ENCODE measurements at regions not wholly inside any gene's neighbourhood (a gene's known extent, or its start where the extent isn't known, plus 50 kb on each side); places are given as distances from the start of the nearest gene placed in this dataset.

DNA sequence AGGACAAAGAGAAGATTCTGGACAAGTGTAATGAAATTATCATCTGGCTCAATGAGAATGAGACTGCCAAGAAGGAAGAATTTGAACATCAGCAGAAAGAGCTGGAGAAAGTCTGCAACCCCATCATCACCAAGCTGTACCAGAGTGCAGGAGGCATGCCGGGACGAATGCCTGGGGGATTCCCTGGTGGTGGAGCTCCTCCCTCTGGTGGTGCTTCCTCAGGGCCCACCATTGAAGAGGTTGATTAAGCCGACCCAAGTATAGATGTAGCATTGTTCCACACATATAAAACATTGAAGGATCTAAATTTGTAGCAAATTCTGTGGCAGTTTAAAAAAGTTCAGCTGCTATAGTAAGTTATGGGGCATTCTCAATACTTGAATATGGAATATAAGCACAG lies 174.3 kb upstream of the CCND2 start:
- Histone ChIP-seq H3K9me3 (replicated peaks) (no peaks in the 10 kb centered on the region), H3K36me3 (no peaks in the 10 kb centered on the region), H3K27ac (replicated peaks) (no peak overlapping the region), H3K4me1 (no peaks in the 10 kb centered on the region), H3K4me3 (no peak overlapping the region), H3K27me3 (ENCODE audit: low read depth) (no peaks in the 10 kb centered on the region)
- intact Hi-C loops (cut with micrococcal nuclease) = no loop called here
- TF ChIP-seq, protein P1, sequence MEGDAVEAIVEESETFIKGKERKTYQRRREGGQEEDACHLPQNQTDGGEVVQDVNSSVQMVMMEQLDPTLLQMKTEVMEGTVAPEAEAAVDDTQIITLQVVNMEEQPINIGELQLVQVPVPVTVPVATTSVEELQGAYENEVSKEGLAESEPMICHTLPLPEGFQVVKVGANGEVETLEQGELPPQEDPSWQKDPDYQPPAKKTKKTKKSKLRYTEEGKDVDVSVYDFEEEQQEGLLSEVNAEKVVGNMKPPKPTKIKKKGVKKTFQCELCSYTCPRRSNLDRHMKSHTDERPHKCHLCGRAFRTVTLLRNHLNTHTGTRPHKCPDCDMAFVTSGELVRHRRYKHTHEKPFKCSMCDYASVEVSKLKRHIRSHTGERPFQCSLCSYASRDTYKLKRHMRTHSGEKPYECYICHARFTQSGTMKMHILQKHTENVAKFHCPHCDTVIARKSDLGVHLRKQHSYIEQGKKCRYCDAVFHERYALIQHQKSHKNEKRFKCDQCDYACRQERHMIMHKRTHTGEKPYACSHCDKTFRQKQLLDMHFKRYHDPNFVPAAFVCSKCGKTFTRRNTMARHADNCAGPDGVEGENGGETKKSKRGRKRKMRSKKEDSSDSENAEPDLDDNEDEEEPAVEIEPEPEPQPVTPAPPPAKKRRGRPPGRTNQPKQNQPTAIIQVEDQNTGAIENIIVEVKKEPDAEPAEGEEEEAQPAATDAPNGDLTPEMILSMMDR (IDR thresholded peaks at IDR 0.05; ENCODE audit: borderline replicate concordance) = no peak
- no peak for DNase-seq

DNA sequence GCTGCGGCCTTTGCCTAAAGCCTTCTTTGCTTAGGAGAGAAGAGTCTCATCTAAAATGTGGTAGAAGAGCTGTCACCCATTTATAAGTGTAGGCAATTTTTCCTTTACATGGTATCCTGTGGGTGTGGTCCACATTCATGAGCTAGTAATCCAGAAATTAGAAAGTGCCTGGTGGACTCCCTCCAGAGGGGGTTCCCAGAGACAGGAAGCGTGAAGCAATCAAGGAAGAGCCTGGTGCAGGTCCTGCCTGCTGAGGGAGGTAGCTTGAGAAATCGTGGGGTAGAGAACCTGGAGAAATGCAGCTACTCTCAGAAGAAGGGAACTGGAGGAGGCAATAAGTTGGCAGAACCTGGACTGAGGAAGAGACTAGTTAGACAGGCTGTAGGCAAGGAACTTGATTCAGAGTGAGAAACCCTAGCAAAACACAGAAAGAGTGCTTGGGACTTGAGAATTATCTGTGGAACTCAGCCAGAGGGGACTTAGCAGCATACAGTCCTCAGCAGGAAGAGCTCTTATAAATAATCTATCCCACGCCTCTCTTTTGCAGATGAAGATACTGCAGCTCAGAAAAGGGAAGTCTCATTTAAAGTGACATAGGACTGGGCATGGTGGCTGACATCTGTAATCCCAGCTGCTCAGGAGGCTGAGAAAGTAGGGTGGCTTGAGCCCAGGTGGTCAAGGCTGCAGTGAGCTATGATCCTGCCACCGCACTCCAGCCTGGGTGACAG lies 182.4 kb upstream of the CCND2 start:
- DNase-seq = no peak
- intact Hi-C loops (cut with micrococcal nuclease) = no loop called here
- Histone ChIP-seq H3K4me3 (no peak overlapping the region), H3K4me1 (no peaks in the 10 kb centered on the region), H3K36me3 (no peaks in the 10 kb centered on the region), H3K9me3 (replicated peaks) (peaks cover 5% of the 10 kb centered on the region), H3K27me3 (ENCODE audit: low read depth) (peaks cover 27% of the 10 kb centered on the region), H3K27ac (replicated peaks) (no peak overlapping the region)
- TF ChIP-seq, protein P1 (IDR thresholded peaks at IDR 0.05; ENCODE audit: borderline replicate concordance) = no peak

DNA sequence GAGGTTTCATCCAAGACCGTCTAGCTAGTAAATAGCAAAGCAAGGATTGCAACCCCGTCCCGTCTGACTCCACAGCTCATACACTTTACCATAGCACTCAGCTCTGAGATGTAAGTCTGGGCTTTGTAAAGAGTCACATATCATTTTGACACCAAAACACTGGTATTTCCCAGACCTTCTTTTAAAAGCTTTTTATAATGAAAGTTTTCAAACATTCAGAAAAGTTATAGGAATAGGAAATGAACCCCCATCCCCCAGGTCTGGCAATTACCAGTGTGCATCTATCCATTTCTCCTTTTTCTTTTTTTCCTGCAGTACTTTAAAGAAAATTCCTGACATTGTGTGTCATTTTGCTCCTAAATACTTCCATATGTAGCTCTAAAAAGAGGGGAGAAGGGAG lies 183.6 kb upstream of the CCND2 start:
- TF ChIP-seq, protein P1 (IDR thresholded peaks at IDR 0.05; ENCODE audit: borderline replicate concordance) = no peak
- intact Hi-C loops (cut with micrococcal nuclease) = no loop called here
- Histone ChIP-seq H3K36me3 (no peaks in the 10 kb centered on the region), H3K4me1 (no peaks in the 10 kb centered on the region), H3K4me3 (no peak overlapping the region), H3K27me3 (ENCODE audit: low read depth) (peaks cover 27% of the 10 kb centered on the region), H3K27ac (replicated peaks) (no peak overlapping the region), H3K9me3 (replicated peaks) (peaks cover 5% of the 10 kb centered on the region)
- DNase-seq = no peak

DNA sequence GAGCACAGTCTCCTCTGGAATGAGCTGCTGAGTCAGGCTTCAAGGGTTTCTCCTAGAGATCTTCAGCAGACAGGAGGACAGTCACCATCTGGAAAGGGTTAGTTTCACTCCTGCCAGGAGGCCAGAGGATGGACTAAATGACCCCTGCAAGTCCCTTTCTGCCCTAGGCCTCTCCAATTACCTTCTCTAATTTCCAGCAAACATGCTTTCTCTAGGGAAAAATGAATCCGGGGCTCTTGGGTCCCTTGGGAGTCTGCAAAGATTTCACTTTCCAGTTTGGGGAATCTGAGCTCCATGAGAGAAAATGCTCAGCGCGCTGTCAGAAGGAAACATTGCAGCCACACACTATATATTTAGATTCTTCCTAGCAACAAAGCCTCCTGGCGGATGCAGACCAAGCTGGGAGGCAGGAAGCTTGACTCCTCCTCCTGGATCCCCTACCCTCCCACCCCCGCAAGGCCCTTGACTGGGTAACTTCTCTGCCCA lies 184.4 kb upstream of the CCND2 start:
- H3K27me3 ChIP-seq (ENCODE audit: low read depth) = peaks cover 27% of the 10 kb centered on the region
- H3K27ac ChIP-seq (replicated peaks) = peak overlapping the region; percentile 33
- peaks cover 5% of the 10 kb centered on the region for H3K9me3 ChIP-seq (replicated peaks)
- intact Hi-C loops (cut with micrococcal nuclease) = no loop called here
- no peak for DNase-seq
- H3K36me3 ChIP-seq = no peaks in the 10 kb centered on the region
- TF ChIP-seq, protein P1 (IDR thresholded peaks at IDR 0.05; ENCODE audit: borderline replicate concordance) = no peak
- H3K4me1 ChIP-seq = no peaks in the 10 kb centered on the region
- H3K4me3 ChIP-seq = no peak overlapping the region

DNA sequence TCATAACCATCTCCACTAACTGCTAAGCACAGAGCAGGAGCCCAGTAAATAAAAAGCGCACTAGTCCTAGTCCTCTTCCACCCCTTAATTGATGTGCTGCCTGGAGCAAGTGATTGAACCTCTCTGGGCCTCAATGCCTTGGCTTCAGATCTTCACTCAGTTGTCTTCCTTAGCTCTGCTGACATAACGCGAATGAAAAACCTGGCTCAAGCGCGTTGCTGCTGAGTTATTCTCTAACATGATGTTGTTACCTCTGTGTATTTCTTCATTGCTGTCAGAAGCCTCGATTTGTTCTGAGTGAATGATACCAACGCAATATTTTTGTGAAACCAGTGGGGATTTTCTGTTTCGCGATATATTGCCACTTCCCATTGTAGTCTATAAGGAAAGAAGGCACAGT lies 185.1 kb upstream of the CCND2 start:
- H3K27ac ChIP-seq (replicated peaks) = no peak overlapping the region
- TF ChIP-seq, protein P1 (IDR thresholded peaks at IDR 0.05; ENCODE audit: borderline replicate concordance) = no peak
- H3K36me3 ChIP-seq = no peaks in the 10 kb centered on the region
- H3K9me3 ChIP-seq (replicated peaks) = peaks cover 5% of the 10 kb centered on the region
- peaks cover 33% of the 10 kb centered on the region for H3K27me3 ChIP-seq (ENCODE audit: low read depth)
- H3K4me1 ChIP-seq = no peaks in the 10 kb centered on the region
- no peak overlapping the region for H3K4me3 ChIP-seq
- no peak for DNase-seq
- intact Hi-C loops (cut with micrococcal nuclease) = no loop called here

Measured in left ventricle myocardium inferior (tissue), 1 donor.